HEK293 (cell line): ENCODE measurements at regions not wholly inside any gene's neighbourhood (a gene's known extent, or its start where the extent isn't known, plus 50 kb on each side); places are given as distances from the start of the nearest gene placed in this dataset.

Experiments
- CTCF ChIP-seq: fragments of 450-650 bp; formaldehyde crosslinking; IDR thresholded peaks from 2 replicates; pipeline ENCODE4 v1.5.1; 2016; ENCODE audit warnings: missing biosample characterization, missing genetic modification characterization
- KLF16 ChIP-seq: fragments of 450-650 bp; formaldehyde crosslinking; IDR thresholded peaks from 2 replicates; pipeline ENCODE4 v1.5.1; 2017; ENCODE audit warnings: missing biosample characterization, missing genetic modification characterization
- OVOL3 ChIP-seq: fragments of 450-650 bp; formaldehyde crosslinking; IDR thresholded peaks from 2 replicates; pipeline ENCODE4 v1.5.1; 2016; ENCODE audit warnings: missing biosample characterization, missing genetic modification characterization
- PBX3 ChIP-seq: sonication (generic); formaldehyde crosslinking; IDR thresholded peaks from 2 replicates; pipeline ENCODE4 v1.8.1; 2022; ENCODE audit warnings: mild to moderate bottlenecking, moderate library complexity, missing genetic modification reagents
- PRDM1 ChIP-seq: fragments of 450-650 bp; formaldehyde crosslinking; IDR thresholded peaks from 2 replicates; pipeline ENCODE4; 2016; ENCODE audit warnings: missing biosample characterization, missing genetic modification characterization
- ZNF302 ChIP-seq: fragments of 450-650 bp; formaldehyde crosslinking; IDR thresholded peaks from 2 replicates; pipeline ENCODE4 v1.5.1; 2016; ENCODE audit warnings: missing biosample characterization, missing genetic modification characterization, low read depth
- ZNF510 ChIP-seq: fragments of 450-650 bp; formaldehyde crosslinking; IDR thresholded peaks from 2 replicates; pipeline ENCODE4 v1.5.1; 2018; ENCODE audit warnings: mild to moderate bottlenecking, missing genetic modification characterization, missing biosample characterization; ENCODE audit not compliant: insufficient replicate concordance

GRCh38 chr18:73232933-73233332 lies 365.1 kb upstream of the NETO1 start:
- no peak for TF ChIP-seq CTCF (tag by site-specific recombination)
- TF ChIP-seq PBX3 (CRISPR knock-in tag), result no peak
- no peak for TF ChIP-seq ZNF510 (tag by site-specific recombination)
- TF ChIP-seq ZNF302 (tag by site-specific recombination), result no peak
- no peak for TF ChIP-seq PRDM1 (tag by site-specific recombination)
- no peak for TF ChIP-seq OVOL3
- TF ChIP-seq KLF16, result no peak
